Glutamatergic neuron (in vitro differentiated cells): ENCODE measurements at regions not wholly inside any gene's neighbourhood (a gene's known extent, or its start where the extent isn't known, plus 50 kb on each side); places are given as distances from the start of the nearest gene placed in this dataset.

ENCODE experiments used
- DNase-seq: peaks from one replicate; pipeline ENCODE4 v3.0.0; 2022
- H3K27ac Mint-ChIP-seq: one replicate; pipeline ENCODE4 v1.8.0; 2020; ENCODE audit warnings: mild to moderate bottlenecking, mixed read lengths, inconsistent platforms; ENCODE audit not compliant: unreplicated experiment
- H3K27me3 Mint-ChIP-seq: one replicate; pipeline ENCODE4 v1.8.0; 2020; ENCODE audit warnings: mild to moderate bottlenecking, moderate library complexity, mixed read lengths, inconsistent platforms; ENCODE audit not compliant: unreplicated experiment
- H3K36me3 Mint-ChIP-seq: one replicate; pipeline ENCODE4 v1.8.0; 2020; ENCODE audit warnings: mild to moderate bottlenecking, mixed read lengths, inconsistent platforms; ENCODE audit not compliant: unreplicated experiment
- H3K4me1 Mint-ChIP-seq: one replicate; pipeline ENCODE4 v1.8.0; 2020; ENCODE audit warnings: mild to moderate bottlenecking, low read depth, mixed read lengths, inconsistent platforms; ENCODE audit not compliant: unreplicated experiment
- H3K4me3 Mint-ChIP-seq: one replicate; pipeline ENCODE4 v1.8.0; 2020; ENCODE audit warnings: mild to moderate bottlenecking, mixed read lengths, inconsistent platforms; ENCODE audit not compliant: unreplicated experiment
- H3K9me3 Mint-ChIP-seq: one replicate; pipeline ENCODE4 v1.8.0; 2020; ENCODE audit warnings: mild to moderate bottlenecking, moderate library complexity, mixed read lengths, inconsistent platforms; ENCODE audit not compliant: unreplicated experiment
- TF ChIP-seq, protein P1 (sequence below): fragments of 200-600 bp; sonication (generic); IDR thresholded peaks from one replicate; pipeline ENCODE4 v1.5.0; 2021; ENCODE audit not compliant: partially characterized antibody, unreplicated experiment

DNA sequence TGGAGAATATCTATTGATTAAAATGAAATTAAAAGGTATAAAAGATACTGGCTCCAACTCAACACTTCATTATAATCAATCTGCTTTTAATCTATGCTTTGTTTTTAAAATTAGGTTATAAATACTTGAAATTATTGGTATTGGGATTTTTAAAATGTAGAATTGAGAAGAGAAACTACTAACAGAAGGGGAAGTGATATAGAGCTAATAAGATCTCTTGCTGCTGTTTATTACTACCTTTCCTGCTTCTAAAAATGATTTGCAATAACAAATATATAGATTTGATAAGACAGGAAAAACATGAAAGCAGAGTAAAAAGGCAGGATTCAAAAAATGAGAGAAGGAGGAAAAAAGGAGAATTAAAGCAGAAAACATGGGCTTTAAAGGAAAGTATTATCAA is 209.3 kb upstream of the NREP start:
- no peak overlapping the region for H3K27ac Mint-ChIP-seq
- no peaks in the 10 kb centered on the region for H3K36me3 Mint-ChIP-seq
- H3K27me3 Mint-ChIP-seq: no peaks in the 10 kb centered on the region
- H3K4me1 Mint-ChIP-seq: peaks cover 2% of the 10 kb centered on the region
- DNase-seq: no peak
- H3K4me3 Mint-ChIP-seq: no peak overlapping the region
- H3K9me3 Mint-ChIP-seq: peaks cover 1% of the 10 kb centered on the region
- TF ChIP-seq, protein P1, sequence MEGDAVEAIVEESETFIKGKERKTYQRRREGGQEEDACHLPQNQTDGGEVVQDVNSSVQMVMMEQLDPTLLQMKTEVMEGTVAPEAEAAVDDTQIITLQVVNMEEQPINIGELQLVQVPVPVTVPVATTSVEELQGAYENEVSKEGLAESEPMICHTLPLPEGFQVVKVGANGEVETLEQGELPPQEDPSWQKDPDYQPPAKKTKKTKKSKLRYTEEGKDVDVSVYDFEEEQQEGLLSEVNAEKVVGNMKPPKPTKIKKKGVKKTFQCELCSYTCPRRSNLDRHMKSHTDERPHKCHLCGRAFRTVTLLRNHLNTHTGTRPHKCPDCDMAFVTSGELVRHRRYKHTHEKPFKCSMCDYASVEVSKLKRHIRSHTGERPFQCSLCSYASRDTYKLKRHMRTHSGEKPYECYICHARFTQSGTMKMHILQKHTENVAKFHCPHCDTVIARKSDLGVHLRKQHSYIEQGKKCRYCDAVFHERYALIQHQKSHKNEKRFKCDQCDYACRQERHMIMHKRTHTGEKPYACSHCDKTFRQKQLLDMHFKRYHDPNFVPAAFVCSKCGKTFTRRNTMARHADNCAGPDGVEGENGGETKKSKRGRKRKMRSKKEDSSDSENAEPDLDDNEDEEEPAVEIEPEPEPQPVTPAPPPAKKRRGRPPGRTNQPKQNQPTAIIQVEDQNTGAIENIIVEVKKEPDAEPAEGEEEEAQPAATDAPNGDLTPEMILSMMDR: no peak

DNA sequence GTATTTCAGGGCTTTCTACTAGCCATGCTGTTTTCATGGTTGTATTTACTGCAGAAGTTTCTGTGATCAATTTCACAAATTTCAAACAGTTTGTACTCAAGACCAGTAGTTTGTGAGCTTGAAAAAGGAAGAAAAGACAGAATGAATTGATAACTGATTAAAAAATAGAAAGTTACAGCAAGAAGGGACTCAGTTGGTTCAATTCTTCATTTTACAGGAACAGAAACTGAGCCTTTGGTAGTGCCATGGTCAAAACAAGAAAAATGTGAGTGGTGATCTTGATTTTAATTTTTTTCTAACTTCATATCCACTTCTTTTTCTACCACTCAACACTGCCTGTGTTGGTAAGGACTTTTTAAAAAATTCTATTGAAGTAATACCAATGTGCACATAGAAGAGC is 206.6 kb upstream of the NREP start:
- H3K4me3 Mint-ChIP-seq: no peak overlapping the region
- TF ChIP-seq, protein P1: no peak
- H3K27ac Mint-ChIP-seq: no peak overlapping the region
- H3K4me1 Mint-ChIP-seq: peaks cover 2% of the 10 kb centered on the region
- H3K27me3 Mint-ChIP-seq: no peaks in the 10 kb centered on the region
- no peaks in the 10 kb centered on the region for H3K36me3 Mint-ChIP-seq
- no peak for DNase-seq
- no peaks in the 10 kb centered on the region for H3K9me3 Mint-ChIP-seq

DNA sequence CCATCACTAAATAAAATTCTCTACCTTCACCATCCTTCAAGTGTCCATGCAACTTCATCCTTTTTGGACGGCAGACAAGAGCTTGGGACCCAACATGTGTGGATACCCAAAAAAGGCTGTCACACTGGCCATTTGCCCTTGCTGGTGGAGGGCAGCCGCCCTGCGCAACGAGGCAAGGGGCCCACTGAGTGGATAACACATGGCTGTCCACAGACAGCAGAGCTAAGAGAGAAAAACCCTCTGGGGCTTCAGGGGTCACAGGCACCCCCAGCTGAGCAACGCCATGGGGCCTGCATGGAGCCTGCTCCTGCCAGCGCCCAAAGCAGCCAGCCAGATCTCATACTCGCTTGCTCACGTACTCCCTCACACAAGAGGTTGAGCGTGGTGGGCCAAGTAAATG is 205.9 kb upstream of the NREP start:
- Mint-ChIP-seq H3K4me3 (no peak overlapping the region), H3K9me3 (no peaks in the 10 kb centered on the region), H3K27me3 (no peaks in the 10 kb centered on the region), H3K4me1 (peaks cover 2% of the 10 kb centered on the region), H3K36me3 (no peaks in the 10 kb centered on the region), H3K27ac (no peak overlapping the region)
- no peak for DNase-seq
- TF ChIP-seq, protein P1: no peak

DNA sequence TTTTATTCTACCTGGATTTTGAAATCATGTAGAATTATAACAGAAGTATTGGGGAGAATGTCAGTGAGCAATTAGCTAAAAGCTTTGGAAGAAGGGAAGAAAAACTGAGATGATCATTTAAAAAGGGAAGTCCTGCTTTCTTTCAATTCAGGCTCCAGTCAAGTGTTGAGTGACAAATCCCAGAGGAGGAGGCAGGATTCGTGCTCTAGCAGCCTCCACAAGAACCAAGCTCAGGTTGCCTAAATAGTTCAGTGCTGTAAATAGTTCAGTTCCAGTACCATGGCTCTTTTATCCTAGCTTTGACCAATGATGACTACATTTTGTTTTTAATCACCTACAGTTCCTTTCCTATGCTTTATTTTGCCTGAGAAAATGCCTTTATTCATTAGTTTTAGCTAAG is 204.9 kb upstream of the NREP start:
- TF ChIP-seq, protein P1: no peak
- H3K4me1 Mint-ChIP-seq: peaks cover 2% of the 10 kb centered on the region
- no peaks in the 10 kb centered on the region for H3K27me3 Mint-ChIP-seq
- H3K27ac Mint-ChIP-seq: no peak overlapping the region
- no peak for DNase-seq
- H3K9me3 Mint-ChIP-seq: no peaks in the 10 kb centered on the region
- no peak overlapping the region for H3K4me3 Mint-ChIP-seq
- H3K36me3 Mint-ChIP-seq: no peaks in the 10 kb centered on the region

DNA sequence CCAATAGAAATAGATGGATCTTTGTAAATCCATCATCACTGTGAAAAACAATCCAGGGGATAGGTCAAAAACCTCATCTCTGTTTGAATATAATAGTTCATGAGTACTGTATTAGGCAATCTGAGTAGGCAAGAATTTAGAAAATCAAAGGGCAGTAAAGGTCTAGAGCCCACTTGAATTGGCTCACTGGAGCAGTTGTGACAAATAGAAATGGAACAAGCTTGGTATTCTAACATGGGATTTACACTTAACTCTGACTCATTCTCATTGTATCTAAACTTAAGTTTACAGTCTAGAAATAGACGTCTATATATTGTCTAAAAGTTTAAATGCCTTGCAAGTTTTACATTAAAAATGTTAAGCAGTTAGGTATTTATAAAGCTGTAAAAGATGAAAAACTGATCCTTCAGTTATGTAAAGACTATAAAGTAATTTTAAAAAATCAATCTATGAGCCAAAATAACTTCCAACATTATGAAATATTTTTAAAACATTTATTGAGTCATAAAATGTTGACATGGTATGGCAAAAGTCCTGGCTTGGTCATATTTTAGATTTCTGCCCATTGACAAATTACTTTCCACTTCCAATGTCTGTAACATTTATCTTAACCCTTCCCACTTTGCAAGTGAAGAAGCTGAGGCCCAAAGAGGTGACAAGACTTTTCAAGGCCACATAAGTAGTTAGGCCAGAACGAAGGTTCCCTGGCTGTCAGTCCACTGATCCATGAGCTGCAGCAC is 203.7 kb upstream of the NREP start:
- peaks cover 2% of the 10 kb centered on the region for H3K4me1 Mint-ChIP-seq
- DNase-seq: no peak
- no peak overlapping the region for H3K4me3 Mint-ChIP-seq
- H3K9me3 Mint-ChIP-seq: no peaks in the 10 kb centered on the region
- no peaks in the 10 kb centered on the region for H3K27me3 Mint-ChIP-seq
- H3K36me3 Mint-ChIP-seq: no peaks in the 10 kb centered on the region
- H3K27ac Mint-ChIP-seq: no peak overlapping the region
- TF ChIP-seq, protein P1: no peak
